ENCODE measurements at regions not wholly inside any gene's neighbourhood (a gene's known extent, or its start where the extent isn't known, plus 50 kb on each side); places are given as distances from the start of the nearest gene placed in this dataset.

DNA sequence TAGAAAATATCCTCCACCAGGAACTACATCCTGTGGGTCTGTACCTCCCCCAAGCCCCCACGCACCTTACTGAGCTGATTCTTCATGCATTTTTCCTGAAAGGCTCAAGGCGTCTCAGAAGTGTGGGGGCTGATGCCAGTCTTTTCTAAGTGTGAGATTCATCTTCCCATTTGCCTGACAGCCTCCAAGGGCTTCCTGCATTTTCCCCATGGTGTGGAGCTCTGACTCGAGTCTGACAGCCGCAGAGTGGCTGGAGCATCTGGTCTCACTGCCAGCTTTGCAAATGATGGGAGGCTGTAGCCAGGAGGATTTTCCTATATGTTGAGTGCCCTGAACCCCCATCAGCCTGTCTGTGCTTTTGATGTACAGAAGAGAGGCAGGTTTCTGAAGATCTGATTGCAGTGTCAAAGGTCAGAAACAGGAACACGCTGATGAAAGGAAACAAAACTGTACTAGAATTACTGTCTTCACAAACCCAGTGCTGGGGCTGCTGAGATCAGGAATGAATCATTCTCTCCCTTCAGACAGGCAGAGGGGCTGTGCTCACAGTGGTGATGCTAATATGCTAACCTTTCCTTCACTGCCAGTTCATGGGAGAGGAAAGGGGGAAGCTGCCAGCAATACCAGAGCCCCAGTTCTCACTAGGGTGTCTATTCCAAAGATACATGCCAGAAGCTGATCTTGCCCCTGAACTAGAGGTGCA lies 201.5 kb upstream of the C1orf174 start:
- H3K27me3 Mint-ChIP-seq (ENCODE audit: unreplicated experiment) = peaks cover 3% of the 10 kb centered on the region

DNA sequence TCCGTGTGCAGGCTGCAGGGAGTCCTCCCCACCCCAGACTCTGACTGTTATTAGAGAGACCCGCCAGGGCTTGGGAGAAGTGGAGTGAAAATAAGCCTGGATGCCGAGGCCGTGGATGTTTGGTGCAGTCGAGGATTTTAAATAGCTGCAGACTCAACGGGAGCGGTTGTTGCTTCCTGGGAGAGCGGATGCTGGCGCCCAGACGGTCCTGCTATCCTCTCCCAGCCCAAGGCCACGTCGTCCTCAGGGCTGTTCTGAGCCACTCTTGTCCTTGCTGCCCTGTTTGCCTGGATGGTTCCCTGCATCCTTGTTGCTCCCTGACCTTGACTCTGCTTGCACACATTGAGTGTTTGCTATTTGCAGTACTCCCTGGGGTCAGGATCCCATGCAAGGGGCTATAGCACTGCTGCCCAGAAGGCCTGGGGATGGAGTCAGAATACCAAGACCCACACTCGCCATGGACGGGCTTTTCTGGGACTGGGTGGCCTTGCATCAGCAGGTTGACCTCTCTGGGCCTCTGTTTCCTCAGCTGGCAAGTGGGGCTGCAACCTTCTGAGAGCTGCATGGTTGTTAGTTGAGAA lies 205.3 kb upstream of the C1orf174 start:
- DNase-seq (ENCODE audit: low spot score) = no peak
- Mint-ChIP-seq H3K27me3 (ENCODE audit: unreplicated experiment) (peaks cover 5% of the 10 kb centered on the region), H3K4me3 (ENCODE audit: unreplicated experiment) (no peak overlapping the region), H3K9me3 (ENCODE audit: unreplicated experiment) (peaks cover 12% of the 10 kb centered on the region), H3K27ac (ENCODE audit: unreplicated experiment) (no peak overlapping the region), H3K36me3 (ENCODE audit: low read depth, unreplicated experiment) (peaks cover 4% of the 10 kb centered on the region), H3K4me1 (ENCODE audit: unreplicated experiment) (peaks cover 6% of the 10 kb centered on the region)
- TF ChIP-seq, protein P1, sequence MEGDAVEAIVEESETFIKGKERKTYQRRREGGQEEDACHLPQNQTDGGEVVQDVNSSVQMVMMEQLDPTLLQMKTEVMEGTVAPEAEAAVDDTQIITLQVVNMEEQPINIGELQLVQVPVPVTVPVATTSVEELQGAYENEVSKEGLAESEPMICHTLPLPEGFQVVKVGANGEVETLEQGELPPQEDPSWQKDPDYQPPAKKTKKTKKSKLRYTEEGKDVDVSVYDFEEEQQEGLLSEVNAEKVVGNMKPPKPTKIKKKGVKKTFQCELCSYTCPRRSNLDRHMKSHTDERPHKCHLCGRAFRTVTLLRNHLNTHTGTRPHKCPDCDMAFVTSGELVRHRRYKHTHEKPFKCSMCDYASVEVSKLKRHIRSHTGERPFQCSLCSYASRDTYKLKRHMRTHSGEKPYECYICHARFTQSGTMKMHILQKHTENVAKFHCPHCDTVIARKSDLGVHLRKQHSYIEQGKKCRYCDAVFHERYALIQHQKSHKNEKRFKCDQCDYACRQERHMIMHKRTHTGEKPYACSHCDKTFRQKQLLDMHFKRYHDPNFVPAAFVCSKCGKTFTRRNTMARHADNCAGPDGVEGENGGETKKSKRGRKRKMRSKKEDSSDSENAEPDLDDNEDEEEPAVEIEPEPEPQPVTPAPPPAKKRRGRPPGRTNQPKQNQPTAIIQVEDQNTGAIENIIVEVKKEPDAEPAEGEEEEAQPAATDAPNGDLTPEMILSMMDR (IDR thresholded peaks at IDR 0.05; ENCODE audit: unreplicated experiment) = no peak

More for the DNA sequence above, 201.5 kb upstream of the C1orf174 start:
- Mint-ChIP-seq H3K27ac (ENCODE audit: unreplicated experiment) (no peak overlapping the region), H3K9me3 (ENCODE audit: unreplicated experiment) (peaks cover 4% of the 10 kb centered on the region), H3K4me1 (ENCODE audit: unreplicated experiment) (no peaks in the 10 kb centered on the region), H3K36me3 (ENCODE audit: low read depth, unreplicated experiment) (peaks cover 2% of the 10 kb centered on the region), H3K4me3 (ENCODE audit: unreplicated experiment) (no peak overlapping the region)
- DNase-seq (ENCODE audit: low spot score) = no peak
- TF ChIP-seq, protein P1 (IDR thresholded peaks at IDR 0.05; ENCODE audit: unreplicated experiment) = no peak

DNA sequence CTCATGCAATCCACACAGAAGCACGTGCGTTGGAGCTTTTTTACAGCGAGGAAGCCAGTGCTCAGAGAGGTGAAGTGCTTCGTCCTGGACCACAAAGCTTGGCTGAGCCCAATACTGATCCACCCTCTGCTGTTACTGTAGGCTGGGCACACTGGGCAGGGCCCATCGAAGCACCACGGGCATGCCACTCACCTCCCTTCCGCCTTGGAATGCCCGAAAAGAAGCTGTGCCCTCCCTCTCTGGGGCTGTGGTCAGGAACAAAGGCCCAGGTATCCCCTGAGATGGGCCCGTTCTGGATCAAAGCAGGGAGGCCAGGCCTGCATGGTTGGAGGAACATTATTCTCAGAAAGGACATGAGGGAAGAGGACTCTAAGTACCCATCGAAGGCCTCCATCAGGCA lies 206.7 kb upstream of the C1orf174 start:
- no peak overlapping the region for H3K4me3 Mint-ChIP-seq (ENCODE audit: unreplicated experiment)

DNA sequence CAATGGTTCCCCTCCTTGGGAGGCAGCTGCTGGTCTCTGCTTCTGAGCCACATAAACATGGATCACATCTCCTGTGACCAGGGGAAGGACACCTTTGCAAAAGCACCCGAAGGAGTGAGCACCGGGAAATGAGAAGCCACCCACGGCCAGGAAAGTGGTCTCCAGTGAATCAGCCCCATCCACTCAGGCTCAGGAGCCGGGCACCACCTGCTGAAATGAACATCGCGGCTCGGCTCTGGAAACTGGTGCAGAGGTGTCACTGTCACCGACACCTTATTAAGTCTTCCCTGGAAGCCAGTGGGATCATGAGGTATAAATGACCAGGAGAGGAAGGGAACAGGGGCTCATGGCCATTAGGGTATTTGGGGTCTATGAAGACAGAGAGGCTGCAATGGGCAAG lies 207.2 kb upstream of the C1orf174 start:
- Mint-ChIP-seq H3K4me3 (ENCODE audit: unreplicated experiment) (no peak overlapping the region), H3K4me1 (ENCODE audit: unreplicated experiment) (peaks cover 6% of the 10 kb centered on the region), H3K27ac (ENCODE audit: unreplicated experiment) (no peak overlapping the region), H3K36me3 (ENCODE audit: low read depth, unreplicated experiment) (peaks cover 10% of the 10 kb centered on the region), H3K9me3 (ENCODE audit: unreplicated experiment) (peaks cover 19% of the 10 kb centered on the region), H3K27me3 (ENCODE audit: unreplicated experiment) (peaks cover 5% of the 10 kb centered on the region)
- TF ChIP-seq, protein P1 (IDR thresholded peaks at IDR 0.05; ENCODE audit: unreplicated experiment) = no peak
- no peak for DNase-seq (ENCODE audit: low spot score)

More for the DNA sequence above, 206.7 kb upstream of the C1orf174 start:
- Mint-ChIP-seq H3K27ac (ENCODE audit: unreplicated experiment) (no peak overlapping the region), H3K4me1 (ENCODE audit: unreplicated experiment) (peaks cover 6% of the 10 kb centered on the region), H3K27me3 (ENCODE audit: unreplicated experiment) (peaks cover 5% of the 10 kb centered on the region), H3K9me3 (ENCODE audit: unreplicated experiment) (peaks cover 18% of the 10 kb centered on the region), H3K36me3 (ENCODE audit: low read depth, unreplicated experiment) (peaks cover 10% of the 10 kb centered on the region)
- TF ChIP-seq, protein P1 (IDR thresholded peaks at IDR 0.05; ENCODE audit: unreplicated experiment) = no peak
- DNase-seq (ENCODE audit: low spot score) = no peak

DNA sequence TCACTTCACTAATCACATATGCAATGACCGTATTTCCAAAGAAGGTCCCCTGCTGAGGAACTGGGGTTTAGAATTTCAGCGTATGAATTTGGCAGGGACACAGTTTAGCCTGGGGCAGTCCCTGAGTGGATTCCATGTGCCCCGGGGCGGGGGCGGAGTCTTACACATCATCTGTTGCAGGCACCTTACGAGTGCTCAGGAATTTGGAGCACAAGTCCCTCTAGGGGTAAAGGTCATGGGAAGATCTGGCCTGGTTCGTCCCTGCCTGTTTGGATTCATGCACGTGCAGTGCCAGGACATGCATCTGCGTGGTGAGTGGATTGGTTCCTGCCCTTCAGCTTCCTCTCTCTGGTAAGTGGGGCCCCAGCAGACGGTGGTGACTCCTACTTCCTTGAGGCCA lies 208.3 kb upstream of the C1orf174 start:
- TF ChIP-seq, protein P1 (IDR thresholded peaks at IDR 0.05; ENCODE audit: unreplicated experiment) = no peak
- peaks cover 6% of the 10 kb centered on the region for H3K4me1 Mint-ChIP-seq (ENCODE audit: unreplicated experiment)
- peaks cover 23% of the 10 kb centered on the region for H3K9me3 Mint-ChIP-seq (ENCODE audit: unreplicated experiment)
- no peak for DNase-seq (ENCODE audit: low spot score)
- no peak overlapping the region for H3K4me3 Mint-ChIP-seq (ENCODE audit: unreplicated experiment)
- H3K27me3 Mint-ChIP-seq (ENCODE audit: unreplicated experiment) = peaks cover 5% of the 10 kb centered on the region
- peaks cover 10% of the 10 kb centered on the region for H3K36me3 Mint-ChIP-seq (ENCODE audit: low read depth, unreplicated experiment)
- H3K27ac Mint-ChIP-seq (ENCODE audit: unreplicated experiment) = no peak overlapping the region
